ENCODE measurements at regions not wholly inside any gene's neighbourhood (a gene's known extent, or its start where the extent isn't known, plus 50 kb on each side); places are given as distances from the start of the nearest gene placed in this dataset.

GRCh38 chr9:16039988-16040761 lies 487.3 kb downstream of the CCDC171 start:
- Mint-ChIP-seq H3K4me1 (ENCODE audit: low read depth) (no peaks in the 10 kb centered on the region), H3K9me3 (no peaks in the 10 kb centered on the region), H3K27ac (no peak overlapping the region), H3K27me3 (ENCODE audit: low read depth) (peaks cover 2% of the 10 kb centered on the region), H3K4me3 (ENCODE audit: low read depth) (no peak overlapping the region), H3K36me3 (ENCODE audit: low read depth) (no peaks in the 10 kb centered on the region)
- DNase-seq (ENCODE audit: low spot score) = no peak
- intact Hi-C loops (cut with micrococcal nuclease) = loop anchor here (10.0 kb wide), 1 partner anchor 85 kb away; no protein-coding TSS in a partner anchor

DNA sequence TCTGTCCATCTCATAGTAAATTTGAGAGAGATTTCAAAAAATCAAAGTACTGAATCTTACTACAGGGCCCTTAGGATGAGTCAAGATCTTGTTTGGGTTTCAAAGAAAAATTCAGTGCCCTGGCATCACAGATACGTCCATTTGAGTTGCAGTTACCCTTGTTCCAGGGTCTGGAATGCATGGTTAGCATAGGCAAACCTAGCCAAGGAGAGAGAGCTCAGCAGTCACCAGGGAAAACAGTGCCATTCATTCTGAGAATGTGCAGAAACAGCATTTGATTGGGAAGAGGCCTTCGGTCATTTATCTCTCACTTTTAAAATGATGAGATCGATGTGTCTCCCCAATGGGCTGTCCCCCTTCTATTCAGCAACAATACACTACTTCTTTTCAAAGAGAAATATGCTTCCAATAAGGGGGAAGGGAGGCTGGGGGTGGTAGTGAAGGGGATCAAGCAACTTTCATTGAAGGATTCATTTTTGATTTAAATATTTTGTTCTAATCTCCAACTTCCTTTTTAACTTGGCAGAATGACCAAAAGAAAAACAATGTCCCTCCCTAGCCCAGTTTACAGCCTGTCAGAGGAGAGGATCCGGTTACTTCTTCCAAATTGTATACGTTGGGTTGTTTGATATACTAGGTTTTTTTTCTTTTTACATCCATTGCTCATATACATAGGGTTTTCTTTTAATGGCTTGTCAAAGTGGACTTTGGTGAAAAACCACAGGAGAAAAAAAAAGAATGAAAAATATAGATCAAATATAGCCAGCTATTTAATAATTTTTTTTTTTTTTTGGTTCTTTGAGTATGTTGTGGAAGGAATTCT lies 491.1 kb downstream of the CCDC171 start:
- Mint-ChIP-seq H3K9me3 (no peaks in the 10 kb centered on the region), H3K27ac (no peak overlapping the region), H3K27me3 (ENCODE audit: low read depth) (no peaks in the 10 kb centered on the region), H3K36me3 (ENCODE audit: low read depth) (no peaks in the 10 kb centered on the region), H3K4me3 (ENCODE audit: low read depth) (no peak overlapping the region), H3K4me1 (ENCODE audit: low read depth) (no peaks in the 10 kb centered on the region)
- DNase-seq (ENCODE audit: low spot score) = no peak
- intact Hi-C loops (cut with micrococcal nuclease) = no loop called here

DNA sequence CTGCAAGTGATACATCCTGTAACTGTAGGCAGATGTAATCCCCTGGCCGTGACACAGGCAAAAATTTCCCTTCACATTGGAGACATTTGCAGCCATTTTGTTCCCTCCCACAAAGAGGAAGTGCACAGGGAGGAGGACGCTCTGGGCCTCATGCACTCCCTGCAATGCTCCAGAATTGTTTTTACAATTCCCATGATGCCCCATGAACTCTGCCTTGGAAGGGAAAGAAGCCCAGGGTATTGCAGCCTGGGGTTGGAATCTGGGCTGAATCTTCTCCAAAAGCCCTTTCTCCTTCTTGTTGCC lies 491.7 kb downstream of the CCDC171 start:
- H3K9me3 Mint-ChIP-seq = no peaks in the 10 kb centered on the region
- H3K27ac Mint-ChIP-seq = no peak overlapping the region
- no peak for DNase-seq (ENCODE audit: low spot score)
- no peaks in the 10 kb centered on the region for H3K27me3 Mint-ChIP-seq (ENCODE audit: low read depth)
- no peaks in the 10 kb centered on the region for H3K36me3 Mint-ChIP-seq (ENCODE audit: low read depth)
- intact Hi-C loops (cut with micrococcal nuclease) = no loop called here
- H3K4me3 Mint-ChIP-seq (ENCODE audit: low read depth) = no peak overlapping the region
- H3K4me1 Mint-ChIP-seq (ENCODE audit: low read depth) = no peaks in the 10 kb centered on the region

DNA sequence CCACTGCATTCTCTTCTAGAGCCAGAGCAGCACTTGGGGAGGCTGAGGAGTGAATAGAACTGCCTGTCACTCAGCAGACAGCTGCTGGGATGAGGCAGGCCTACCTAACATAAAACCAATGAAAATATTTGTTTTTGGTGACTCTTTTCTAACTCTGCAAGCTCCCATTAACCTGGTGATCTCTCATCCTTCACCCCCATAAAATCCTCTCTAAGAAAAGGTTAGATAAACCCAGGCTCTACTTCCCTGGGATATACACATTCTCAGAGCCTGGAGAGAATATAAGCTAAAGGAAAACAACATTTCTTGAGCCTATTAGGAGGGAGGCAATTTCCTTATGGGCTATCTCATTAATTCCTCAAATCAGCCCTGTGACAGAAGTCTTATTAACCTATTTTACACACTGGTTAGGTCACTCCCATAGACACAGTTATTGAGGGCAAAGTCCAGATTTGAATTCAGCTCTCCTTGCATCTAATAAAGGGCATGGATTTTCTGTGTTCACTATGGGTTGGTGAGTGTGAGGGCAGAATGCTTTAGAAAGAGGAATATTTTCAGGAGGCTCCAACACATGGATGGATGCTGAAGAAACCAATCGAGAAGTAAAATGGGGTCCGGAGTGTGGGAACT lies 492.9 kb downstream of the CCDC171 start:
- Mint-ChIP-seq H3K9me3 (no peaks in the 10 kb centered on the region), H3K36me3 (ENCODE audit: low read depth) (no peaks in the 10 kb centered on the region), H3K27me3 (ENCODE audit: low read depth) (no peaks in the 10 kb centered on the region), H3K4me3 (ENCODE audit: low read depth) (no peak overlapping the region), H3K27ac (no peak overlapping the region), H3K4me1 (ENCODE audit: low read depth) (no peaks in the 10 kb centered on the region)
- DNase-seq (ENCODE audit: low spot score) = no peak
- intact Hi-C loops (cut with micrococcal nuclease) = no loop called here

- no peak for DNase-seq (ENCODE audit: low spot score)
- intact Hi-C loops (cut with micrococcal nuclease) = no loop called here
- Mint-ChIP-seq H3K9me3 (no peaks in the 10 kb centered on the region), H3K36me3 (ENCODE audit: low read depth) (no peaks in the 10 kb centered on the region), H3K4me3 (ENCODE audit: low read depth) (no peak overlapping the region), H3K4me1 (ENCODE audit: low read depth) (no peaks in the 10 kb centered on the region), H3K27ac (no peak overlapping the region), H3K27me3 (ENCODE audit: low read depth) (no peaks in the 10 kb centered on the region)
Observed at GRCh38 chr9:16046713-16047112, 493.9 kb downstream of the CCDC171 start.

GRCh38 chr9:16048129-16048528 lies 495.3 kb downstream of the CCDC171 start:
- H3K4me3 Mint-ChIP-seq (ENCODE audit: low read depth) = no peak overlapping the region
- H3K4me1 Mint-ChIP-seq (ENCODE audit: low read depth) = no peaks in the 10 kb centered on the region
- no peak for DNase-seq (ENCODE audit: low spot score)
- intact Hi-C loops (cut with micrococcal nuclease) = no loop called here
- H3K27me3 Mint-ChIP-seq (ENCODE audit: low read depth) = no peaks in the 10 kb centered on the region
- no peaks in the 10 kb centered on the region for H3K36me3 Mint-ChIP-seq (ENCODE audit: low read depth)
- no peaks in the 10 kb centered on the region for H3K9me3 Mint-ChIP-seq
- H3K27ac Mint-ChIP-seq = no peak overlapping the region

GRCh38 chr9:16052146-16052545 lies 499.3 kb downstream of the CCDC171 start:
- DNase-seq (ENCODE audit: low spot score) = no peak
- no peaks in the 10 kb centered on the region for H3K9me3 Mint-ChIP-seq
- no peaks in the 10 kb centered on the region for H3K4me1 Mint-ChIP-seq (ENCODE audit: low read depth)
- intact Hi-C loops (cut with micrococcal nuclease) = loop anchor here (5.0 kb wide), 1 partner anchor 75 kb away; no protein-coding TSS in a partner anchor
- H3K4me3 Mint-ChIP-seq (ENCODE audit: low read depth) = no peak overlapping the region
- H3K36me3 Mint-ChIP-seq (ENCODE audit: low read depth) = no peaks in the 10 kb centered on the region
- peaks cover 7% of the 10 kb centered on the region for H3K27me3 Mint-ChIP-seq (ENCODE audit: low read depth)
- H3K27ac Mint-ChIP-seq = no peak overlapping the region

GRCh38 chr9:16052757-16053530 lies 500.1 kb downstream of the CCDC171 start:
- no peaks in the 10 kb centered on the region for H3K36me3 Mint-ChIP-seq (ENCODE audit: low read depth)
- H3K27me3 Mint-ChIP-seq (ENCODE audit: low read depth) = peaks cover 7% of the 10 kb centered on the region
- no peak overlapping the region for H3K27ac Mint-ChIP-seq
- no peaks in the 10 kb centered on the region for H3K9me3 Mint-ChIP-seq
- peaks cover under 1% of the 10 kb centered on the region for H3K4me1 Mint-ChIP-seq (ENCODE audit: low read depth)
- intact Hi-C loops (cut with micrococcal nuclease) = loop anchor here (5.0 kb wide), 1 partner anchor 74 kb away; no protein-coding TSS in a partner anchor
- H3K4me3 Mint-ChIP-seq (ENCODE audit: low read depth) = no peak overlapping the region
- no peak for DNase-seq (ENCODE audit: low spot score)

DNA sequence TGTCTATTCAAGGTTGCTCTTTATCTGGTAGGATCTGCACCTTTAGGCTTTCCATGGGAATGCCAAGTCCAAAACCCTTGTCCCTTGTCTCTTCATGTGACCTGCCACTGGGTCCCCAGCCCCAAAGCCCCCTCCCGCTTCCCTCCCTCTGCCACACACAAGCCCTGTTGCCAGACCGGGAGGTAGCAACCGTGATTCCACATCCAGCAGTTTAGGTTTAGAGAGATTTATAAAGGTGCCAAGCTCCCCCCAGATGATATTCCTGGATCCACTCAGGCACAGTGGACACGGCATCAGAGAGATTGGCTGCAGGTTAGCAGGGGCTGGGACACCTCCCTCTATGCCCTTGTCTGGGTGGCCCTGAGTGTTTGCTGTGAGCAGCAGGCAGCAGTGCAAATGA lies 504.7 kb downstream of the CCDC171 start:
- Mint-ChIP-seq H3K9me3 (no peaks in the 10 kb centered on the region), H3K27me3 (ENCODE audit: low read depth) (peaks cover 7% of the 10 kb centered on the region), H3K36me3 (ENCODE audit: low read depth) (no peaks in the 10 kb centered on the region), H3K27ac (no peak overlapping the region), H3K4me3 (ENCODE audit: low read depth) (no peak overlapping the region), H3K4me1 (ENCODE audit: low read depth) (peaks cover 7% of the 10 kb centered on the region)
- intact Hi-C loops (cut with micrococcal nuclease) = no loop called here
- no peak for DNase-seq (ENCODE audit: low spot score)

DNA sequence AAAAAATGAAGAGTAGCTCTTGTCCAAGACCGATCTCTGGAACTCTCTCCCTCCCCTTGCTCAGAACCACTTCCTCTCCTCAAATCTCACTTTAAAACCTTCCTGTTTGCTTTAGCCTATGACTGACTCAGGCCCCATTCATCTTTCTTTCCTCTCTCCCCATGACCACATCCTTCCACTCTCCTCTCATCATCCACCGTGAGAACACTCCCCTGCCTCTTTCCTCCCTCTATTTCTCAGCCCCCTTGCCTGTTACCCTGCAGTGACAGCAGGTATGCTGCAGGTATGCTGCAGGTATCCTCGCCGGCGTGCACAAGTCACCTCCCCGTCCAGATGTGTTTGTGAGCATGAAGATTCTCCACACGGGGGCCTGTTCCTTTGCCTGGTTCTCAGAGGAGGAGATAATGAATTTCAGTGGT lies 505.3 kb downstream of the CCDC171 start:
- intact Hi-C loops (cut with micrococcal nuclease) = no loop called here
- peaks cover 7% of the 10 kb centered on the region for H3K4me1 Mint-ChIP-seq (ENCODE audit: low read depth)
- peaks cover 7% of the 10 kb centered on the region for H3K27me3 Mint-ChIP-seq (ENCODE audit: low read depth)
- no peak overlapping the region for H3K27ac Mint-ChIP-seq
- H3K36me3 Mint-ChIP-seq (ENCODE audit: low read depth) = no peaks in the 10 kb centered on the region
- DNase-seq (ENCODE audit: low spot score) = no peak
- H3K4me3 Mint-ChIP-seq (ENCODE audit: low read depth) = no peak overlapping the region
- H3K9me3 Mint-ChIP-seq = no peaks in the 10 kb centered on the region

- Mint-ChIP-seq H3K36me3 (ENCODE audit: low read depth) (no peaks in the 10 kb centered on the region), H3K4me1 (ENCODE audit: low read depth) (peaks cover 7% of the 10 kb centered on the region), H3K4me3 (ENCODE audit: low read depth) (no peak overlapping the region), H3K27ac (no peak overlapping the region), H3K9me3 (no peaks in the 10 kb centered on the region), H3K27me3 (ENCODE audit: low read depth) (no peaks in the 10 kb centered on the region)
- intact Hi-C loops (cut with micrococcal nuclease) = no loop called here
- DNase-seq (ENCODE audit: low spot score) = no peak
Observed at GRCh38 chr9:16060436-16061129, 507.7 kb downstream of the CCDC171 start.

Measured in activated T-helper 2 cell treated with anti-CD3 and anti-CD28 coated beads, Interferon-gamma antibody, Interleukin-2, Interleukin-4, amounts not matched to agents 10 μg/mL and 5 μg/mL and 100 μg/mL, durations not matched to agents 14 hours and 24 hours and 36 hours (primary cell).